Stimulated activated CD4-positive, alpha-beta T cell treated with anti-CD3 and anti-CD28 coated beads, Interleukin-12 subunit alpha, Interleukin-12 subunit beta, amount 100 ng/mL, for 48 hours (primary cell): ENCODE measurements at regions not wholly inside any gene's neighbourhood (a gene's known extent, or its start where the extent isn't known, plus 50 kb on each side); places are given as distances from the start of the nearest gene placed in this dataset.
A peak's percentile ranks its signal among the peaks of the same experiment; 100 is the strongest.
"Not testable (repeated sequence)": the region's sequence is repeated elsewhere in the genome, so short reads cannot be mapped to it uniquely, and the experiment has no call there.

ENCODE experiments used
- DNase-seq, 3 donors: peaks; one replicate each; pipeline ENCODE4 v3.0.0-alpha.2; 2020; ENCODE audit warnings: low read depth in 2 of 3, low spot score in 1 of 3

GRCh38 chr17:45585794-45586650, 95.5 kb upstream of the PLEKHM1 start:
- DNase-seq: peak in 1 of 3 donors; percentile 22

- not testable (repeated sequence) for DNase-seq
Measured at GRCh38 chr17:45586651-45586934, 96.1 kb upstream of the PLEKHM1 start.

- DNase-seq: peak; percentile 62 to 76 (median 71)
Measured at GRCh38 chr17:45592433-45592923, 102.0 kb upstream of the PLEKHM1 start.

GRCh38 chr17:45596347-45596746, 105.8 kb upstream of the PLEKHM1 start:
- DNase-seq: not testable (repeated sequence)

- DNase-seq: not testable (repeated sequence)
Measured at GRCh38 chr17:45600052-45601012, 109.8 kb upstream of the PLEKHM1 start.

- DNase-seq: not testable (repeated sequence)
Measured at GRCh38 chr17:45601013-45601412, 110.5 kb upstream of the PLEKHM1 start.

- DNase-seq: not testable (repeated sequence)
Measured at GRCh38 chr17:45601605-45602539, 111.4 kb upstream of the PLEKHM1 start.

GRCh38 chr17:45605751-45606150, 115.2 kb upstream of the PLEKHM1 start:
- DNase-seq: not testable (repeated sequence)

- peak; percentile 77 to 86 (median 78) for DNase-seq
Measured at GRCh38 chr17:45619984-45620405, 129.5 kb upstream of the PLEKHM1 start.

- not testable (repeated sequence) for DNase-seq
Measured at GRCh38 chr17:45620468-45620867, 129.9 kb upstream of the PLEKHM1 start.

- not testable (repeated sequence) for DNase-seq
Measured at GRCh38 chr17:45621087-45621486, 130.6 kb upstream of the PLEKHM1 start.

GRCh38 chr17:45622295-45622694, 131.8 kb upstream of the PLEKHM1 start:
- not testable (repeated sequence) for DNase-seq

GRCh38 chr17:45628019-45628418, 137.5 kb upstream of the PLEKHM1 start:
- DNase-seq: no peak

- DNase-seq: no peak
Measured at GRCh38 chr17:45631941-45632340, 141.4 kb upstream of the PLEKHM1 start.

- no peak for DNase-seq
Measured at GRCh38 chr17:45639297-45639849, 144.7 kb upstream of the CRHR1 start.

- peak; percentile 37 to 63 (median 57) for DNase-seq
Measured at GRCh38 chr17:45640141-45640850, 143.8 kb upstream of the CRHR1 start.

- no peak for DNase-seq
Measured at GRCh38 chr17:45641541-45641940, 142.6 kb upstream of the CRHR1 start.

GRCh38 chr17:45643591-45643990, 140.5 kb upstream of the CRHR1 start:
- no peak for DNase-seq

GRCh38 chr17:45644637-45645036, 139.5 kb upstream of the CRHR1 start:
- DNase-seq: not testable (repeated sequence)

GRCh38 chr17:45645330-45645729, 138.8 kb upstream of the CRHR1 start:
- no peak for DNase-seq
